ENCODE measurements at regions not wholly inside any gene's neighbourhood (a gene's known extent, or its start where the extent isn't known, plus 50 kb on each side); places are given as distances from the start of the nearest gene placed in this dataset.

DNA sequence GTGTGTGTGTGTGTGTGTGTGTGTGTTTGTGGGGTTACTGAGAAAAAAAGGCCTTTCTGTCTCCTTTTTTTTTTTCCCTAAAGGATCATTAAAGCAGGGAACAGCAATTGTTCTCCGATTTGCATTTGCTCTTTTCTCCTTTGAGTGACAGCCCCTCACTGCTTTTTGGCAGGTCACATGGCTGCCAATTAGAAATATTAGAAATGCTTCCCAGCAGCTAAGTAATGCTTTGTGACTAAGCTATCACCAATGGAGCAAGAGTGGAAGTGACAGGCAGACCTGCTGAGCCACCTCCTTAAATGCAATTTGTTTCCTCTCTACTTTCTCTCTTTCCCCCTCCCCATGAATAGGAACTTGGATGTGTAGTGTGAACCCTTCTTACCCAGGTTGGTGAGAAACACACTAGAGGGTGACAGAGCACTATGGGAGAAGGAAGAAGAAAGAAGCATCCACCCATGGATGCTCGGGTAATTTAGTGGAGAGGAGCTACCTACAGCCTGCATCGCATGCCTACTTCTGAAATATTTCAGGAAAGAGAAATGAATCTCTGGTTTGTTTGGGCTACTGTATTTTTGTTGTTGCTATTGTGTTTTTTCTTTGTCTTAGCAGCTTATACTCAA is 165.2 kb upstream of the PDZRN3 start:
- FAIRE-seq = no peak

DNA sequence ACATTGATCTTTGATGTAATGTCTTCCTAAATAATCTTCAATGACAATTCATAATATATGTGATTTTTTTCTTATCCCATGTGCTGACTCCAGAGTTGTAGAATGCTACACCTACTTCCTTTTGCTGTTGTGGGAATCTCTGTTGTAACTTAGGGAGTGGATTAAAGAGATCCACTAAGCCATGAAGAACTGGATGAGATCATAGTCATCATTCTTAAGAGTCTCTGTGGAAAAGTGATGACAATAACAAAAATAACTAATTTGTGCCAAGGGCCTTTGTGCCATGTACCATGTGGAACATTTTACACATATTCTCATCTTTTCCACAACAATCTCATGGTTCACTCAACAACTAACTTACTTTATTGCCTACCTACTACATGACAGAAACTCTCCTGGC is 162.9 kb upstream of the PDZRN3 start:
- DNase-seq (ENCODE audit: extremely low spot score, insufficient read length, low read depth) (no peak), FAIRE-seq (no peak)

More for the DNA sequence above, 165.2 kb upstream of the PDZRN3 start:
- no peak for DNase-seq (ENCODE audit: extremely low spot score, insufficient read length, low read depth)

- DNase-seq (ENCODE audit: extremely low spot score, insufficient read length, low read depth) (no peak), FAIRE-seq (no peak)
These were observed 162.3 kb upstream of the PDZRN3 start for GRCh38 chr3:73786998-73787397.

DNA sequence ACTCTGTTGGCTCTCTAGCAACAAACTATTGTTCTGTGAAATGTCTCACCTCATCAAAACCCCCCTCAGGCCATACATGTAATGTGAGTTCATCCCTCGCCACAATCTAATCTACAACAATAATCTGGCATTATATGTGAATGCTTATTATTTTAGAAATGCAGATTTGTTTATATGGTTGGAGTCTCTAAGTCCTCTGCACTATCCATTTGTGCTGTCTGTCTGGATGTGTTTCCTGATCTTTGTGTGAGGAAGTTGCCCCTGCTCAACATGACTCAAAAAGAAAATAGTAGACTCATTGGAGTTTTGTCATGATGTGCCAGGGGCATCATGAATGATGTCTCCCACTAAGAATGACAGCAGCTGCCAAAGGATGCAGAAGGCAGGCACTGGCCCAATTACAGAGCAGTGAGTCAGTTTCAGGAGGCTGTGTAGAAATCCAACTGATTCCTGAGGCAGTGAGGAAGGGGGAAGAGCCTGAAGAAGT is 161.6 kb upstream of the PDZRN3 start:
- DNase-seq (ENCODE audit: extremely low spot score, insufficient read length, low read depth) (no peak), FAIRE-seq (no peak)

- DNase-seq (ENCODE audit: extremely low spot score, insufficient read length, low read depth) (no peak), FAIRE-seq (no peak)
These were observed 160.1 kb upstream of the PDZRN3 start for GRCh38 chr3:73784686-73785392.

- FAIRE-seq (no peak), DNase-seq (ENCODE audit: extremely low spot score, insufficient read length, low read depth) (no peak)
These were observed 159.1 kb upstream of the PDZRN3 start for GRCh38 chr3:73783811-73784210.

DNA sequence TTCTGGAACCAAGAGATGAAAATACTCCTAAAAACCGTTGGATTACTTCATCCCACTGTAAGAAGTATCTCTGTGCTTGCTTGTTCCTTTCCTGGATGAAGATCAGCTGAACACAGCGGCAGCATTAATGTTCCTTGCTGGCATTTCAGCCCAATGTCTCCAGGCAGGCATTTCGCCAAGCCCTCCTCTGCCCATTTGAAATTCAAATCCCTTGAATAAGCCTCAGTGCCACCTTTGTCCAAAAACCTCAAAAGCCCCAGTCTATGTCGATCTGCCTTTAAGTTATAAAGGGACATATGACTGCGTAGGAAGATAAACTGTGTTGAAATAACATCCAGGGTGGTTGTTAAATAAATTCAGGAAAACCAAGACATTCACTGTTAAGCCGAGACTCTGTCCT is 156.8 kb upstream of the PDZRN3 start:
- FAIRE-seq = no peak

GRCh38 chr3:73774645-73775044 is 149.9 kb upstream of the PDZRN3 start:
- DNase-seq (ENCODE audit: extremely low spot score, insufficient read length, low read depth) (no peak), FAIRE-seq (no peak)

More for the DNA sequence above, 156.8 kb upstream of the PDZRN3 start:
- DNase-seq (ENCODE audit: extremely low spot score, insufficient read length, low read depth) = no peak

- no peak for DNase-seq (ENCODE audit: extremely low spot score, insufficient read length, low read depth)
- no peak for FAIRE-seq
These were observed 148.5 kb upstream of the PDZRN3 start for GRCh38 chr3:73773233-73773632.

- no peak for DNase-seq (ENCODE audit: extremely low spot score, insufficient read length, low read depth)
These were observed 147.5 kb upstream of the PDZRN3 start for GRCh38 chr3:73772076-73772886.

DNA sequence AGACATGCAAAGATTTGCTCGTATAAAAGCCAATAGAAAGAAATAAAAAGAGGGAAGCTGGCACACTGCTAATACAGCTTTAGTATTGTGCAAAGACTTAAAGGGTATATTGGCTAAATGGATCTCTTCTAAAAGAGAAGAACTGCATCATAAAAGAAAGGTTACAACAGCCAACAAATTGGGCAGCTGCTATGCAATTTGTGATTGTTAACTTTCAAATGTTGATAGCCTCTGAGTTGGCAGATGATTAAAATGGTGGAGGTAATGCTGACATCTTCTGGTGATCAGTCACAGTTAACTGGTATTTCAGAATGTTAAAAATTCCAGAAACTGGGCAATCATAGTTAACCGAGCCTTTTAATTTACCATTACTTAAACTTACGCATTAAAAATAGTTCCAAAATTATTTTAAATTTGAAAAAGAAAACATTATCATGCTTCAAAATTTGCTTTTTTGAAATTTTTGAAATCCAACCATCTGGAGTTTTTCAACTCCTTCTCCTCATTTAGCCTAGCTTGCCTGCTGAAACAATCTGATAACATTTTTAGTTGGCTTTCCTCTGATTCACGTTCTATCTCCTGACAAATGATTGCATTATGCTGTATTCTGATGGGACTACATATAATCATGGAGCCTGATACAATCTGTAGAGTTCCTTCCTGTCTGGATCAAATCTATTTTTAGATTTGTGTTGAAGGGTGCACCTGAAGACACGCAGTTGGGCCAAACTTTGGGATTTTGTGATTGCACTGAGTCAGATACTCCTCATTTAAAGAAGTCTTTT is 144.0 kb upstream of the PDZRN3 start:
- FAIRE-seq (no peak), DNase-seq (ENCODE audit: extremely low spot score, insufficient read length, low read depth) (no peak)

More at GRCh38 chr3:73772076-73772886, 147.5 kb upstream of the PDZRN3 start:
- FAIRE-seq = no peak

DNA sequence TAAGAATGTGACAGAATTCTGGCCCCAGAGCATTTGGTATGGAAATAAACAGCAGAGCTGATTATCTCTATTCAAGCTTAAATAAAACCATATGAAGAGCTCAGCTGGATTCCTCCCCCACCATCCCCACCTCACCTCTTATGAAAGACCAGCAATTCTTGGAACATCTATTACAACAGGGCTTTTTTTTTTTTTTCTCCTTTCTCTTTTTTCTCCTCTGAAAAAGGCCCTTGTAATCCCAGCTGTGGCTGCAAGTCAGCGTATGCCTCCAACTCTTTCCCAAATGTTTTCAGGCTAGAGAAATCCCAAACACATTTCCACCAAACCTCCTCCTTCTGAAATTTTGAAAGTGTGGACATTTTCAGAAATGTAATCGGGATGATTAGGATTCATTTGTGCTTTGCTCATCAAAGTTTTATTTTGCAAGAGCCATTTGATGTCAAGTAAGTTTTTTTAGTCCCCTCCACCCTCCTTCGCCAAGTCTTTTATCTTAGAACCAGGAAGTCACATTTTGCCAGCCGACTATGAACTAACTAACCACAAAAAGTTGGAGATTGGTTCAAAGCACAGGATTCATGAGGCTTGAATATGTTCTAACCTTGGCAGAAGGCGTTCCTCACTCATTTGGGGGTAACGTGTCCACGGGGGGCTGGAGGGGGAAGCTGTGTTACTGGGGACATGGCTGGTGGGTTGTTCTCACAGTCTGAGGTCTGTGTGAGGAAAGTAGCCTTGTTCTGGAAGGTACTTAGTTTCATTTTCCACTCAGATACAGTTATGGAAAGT is 142.0 kb upstream of the PDZRN3 start:
- DNase-seq (ENCODE audit: extremely low spot score, insufficient read length, low read depth) (no peak), FAIRE-seq (no peak)

GRCh38 chr3:73765878-73766545 is 141.3 kb upstream of the PDZRN3 start:
- no peak for DNase-seq (ENCODE audit: extremely low spot score, insufficient read length, low read depth)
- FAIRE-seq = no peak

DNA sequence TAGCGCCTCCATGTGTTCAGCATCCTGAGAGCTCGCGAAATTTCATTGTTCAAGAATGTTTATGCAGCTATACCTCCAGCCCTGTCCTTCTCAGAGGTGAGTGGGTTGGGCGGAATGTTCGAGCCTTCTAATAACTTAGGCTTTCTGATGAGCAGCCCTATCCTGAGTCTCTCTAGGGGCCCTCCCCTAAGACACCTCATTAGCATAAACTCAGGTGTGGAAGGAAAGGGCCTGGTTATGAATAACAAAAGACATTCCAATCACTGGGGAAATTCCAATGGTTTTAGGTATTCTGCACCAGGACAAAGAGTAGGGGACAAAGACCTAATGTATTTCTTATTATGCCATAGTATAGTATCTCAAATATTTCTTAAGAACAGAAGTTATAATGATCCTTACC is 138.1 kb upstream of the PDZRN3 start:
- FAIRE-seq = no peak
- DNase-seq (ENCODE audit: extremely low spot score, insufficient read length, low read depth) = no peak

DNA sequence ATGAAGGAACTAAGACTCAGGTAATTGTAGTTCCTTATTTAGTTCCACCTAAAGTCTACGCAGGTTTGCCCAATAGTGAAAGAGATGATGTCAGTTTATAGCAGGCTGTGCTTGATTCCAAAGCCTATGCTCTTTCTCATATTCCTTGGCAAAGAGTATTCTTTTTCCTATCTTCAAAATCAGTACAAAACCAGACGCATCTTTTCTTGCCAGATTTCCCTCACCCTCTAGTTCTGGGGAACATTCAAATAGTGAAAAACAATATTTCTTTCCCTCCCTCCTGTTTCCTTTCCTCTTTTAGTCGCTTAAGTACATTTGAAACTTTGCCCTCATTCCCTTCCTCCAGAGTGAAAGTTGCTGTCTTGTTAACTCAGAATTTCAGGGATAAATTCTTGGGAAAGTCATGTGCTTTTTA is 134.6 kb upstream of the PDZRN3 start:
- DNase-seq (ENCODE audit: extremely low spot score, insufficient read length, low read depth) (no peak), FAIRE-seq (no peak)

DNA sequence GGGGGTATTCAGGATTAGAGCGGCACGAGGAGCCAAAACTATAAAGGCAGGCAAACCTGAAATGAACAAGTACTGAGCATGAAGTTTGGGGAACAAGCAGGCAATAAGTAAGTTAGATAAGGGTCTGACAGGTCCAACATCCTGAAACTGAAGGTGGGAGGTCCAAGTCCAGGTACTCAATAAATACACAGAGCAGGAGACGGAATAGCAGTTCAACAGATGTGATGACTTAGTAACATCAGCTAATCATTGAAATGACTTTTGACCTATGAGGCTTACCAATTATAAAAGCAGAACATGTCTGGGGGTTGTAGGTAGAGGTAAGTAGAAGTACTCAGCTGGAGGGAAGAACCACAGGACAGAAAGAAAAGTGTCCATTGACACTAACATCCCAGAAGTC is 132.8 kb upstream of the PDZRN3 start:
- FAIRE-seq (no peak), DNase-seq (ENCODE audit: extremely low spot score, insufficient read length, low read depth) (no peak)

DNA sequence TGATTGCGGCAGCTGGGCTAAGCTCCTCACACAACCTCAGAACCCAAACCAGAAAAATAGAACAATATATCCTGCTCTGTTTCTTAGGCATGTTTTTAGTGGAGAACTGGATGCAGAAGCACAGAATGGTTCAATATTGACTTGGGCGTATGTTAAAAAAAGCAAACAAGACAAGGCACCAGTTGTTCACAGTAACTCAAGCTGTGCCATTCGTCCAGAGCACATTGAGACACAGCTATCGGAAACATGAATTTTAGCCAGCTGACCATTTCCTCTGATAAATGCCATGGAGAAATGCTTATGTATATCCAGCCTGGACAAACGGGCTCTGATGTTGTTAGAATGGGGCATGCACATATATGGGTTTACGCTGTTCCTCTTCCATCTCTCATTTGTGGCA is 129.2 kb upstream of the PDZRN3 start:
- DNase-seq (ENCODE audit: extremely low spot score, insufficient read length, low read depth) = no peak
- FAIRE-seq = no peak

DNA sequence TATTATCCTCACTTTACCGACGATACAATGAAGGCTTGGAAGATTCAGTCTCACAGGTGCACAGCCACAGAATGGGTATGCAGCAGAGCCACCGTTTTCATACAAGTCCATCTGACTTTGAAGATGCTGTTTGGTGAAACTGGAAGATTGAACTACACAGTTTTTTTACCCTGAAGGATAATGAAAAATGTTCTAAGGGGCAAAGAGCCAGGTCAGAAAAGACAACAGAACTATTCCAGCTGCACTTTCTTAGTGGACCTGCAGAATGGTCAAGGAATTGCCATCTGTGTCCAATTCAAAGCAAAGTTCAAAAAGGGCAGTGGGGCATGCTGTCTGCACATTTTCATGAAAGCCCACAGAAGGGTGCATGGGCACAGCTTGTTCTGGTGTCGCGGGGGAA is 127.6 kb upstream of the PDZRN3 start:
- DNase-seq (ENCODE audit: extremely low spot score, insufficient read length, low read depth) (no peak), FAIRE-seq (no peak)

GRCh38 chr3:73746623-73747022 is 121.9 kb upstream of the PDZRN3 start:
- DNase-seq (ENCODE audit: extremely low spot score, insufficient read length, low read depth) (no peak), FAIRE-seq (no peak)
